AG09309 (cell line): ENCODE measurements at regions not wholly inside any gene's neighbourhood (a gene's known extent, or its start where the extent isn't known, plus 50 kb on each side); places are given as distances from the start of the nearest gene placed in this dataset.

Experiments
- DNase-seq: peaks from one replicate; pipeline ENCODE4 v3.0.0-alpha.2; 2010; ENCODE audit warnings: low read depth
- H3K4me3 ChIP-seq: 2 replicates; pipeline ENCODE4 v1.5.1; 2011; ENCODE audit warnings: mild to moderate bottlenecking, low read depth, low read length, moderate library complexity; ENCODE audit not compliant: control insufficient read depth
- CTCF ChIP-seq: IDR thresholded peaks from 2 replicates; pipeline ENCODE4 v1.5.1; 2011; ENCODE audit warnings: mild to moderate bottlenecking, low read depth, low read length, inconsistent platforms; ENCODE audit not compliant: insufficient read depth, control insufficient read depth; ENCODE audit errors: missing control alignments

- TF ChIP-seq CTCF: no peak
- no peak overlapping the region for H3K4me3 ChIP-seq
- DNase-seq: peak; percentile 99
Observed at GRCh38 chr18:22691946-22692710, 241.0 kb upstream of the RBBP8 start.

- H3K4me3 ChIP-seq: no peak overlapping the region; the same call in 1 of the 2 replicates
Observed at GRCh38 chr18:22694954-22695353, 238.2 kb upstream of the RBBP8 start.

GRCh38 chr18:22695674-22696073 lies 237.5 kb upstream of the RBBP8 start:
- DNase-seq: no peak
- TF ChIP-seq CTCF: no peak
- H3K4me3 ChIP-seq: no peak overlapping the region

More at GRCh38 chr18:22694954-22695353, 238.2 kb upstream of the RBBP8 start:
- no peak for TF ChIP-seq CTCF
- peak; percentile 92 for DNase-seq

GRCh38 chr18:22697561-22697960 lies 235.6 kb upstream of the RBBP8 start:
- H3K4me3 ChIP-seq: no peak overlapping the region
- TF ChIP-seq CTCF: no peak
- no peak for DNase-seq

- H3K4me3 ChIP-seq: no peak overlapping the region
- DNase-seq: no peak
- TF ChIP-seq CTCF: no peak
Observed at GRCh38 chr18:22698711-22699110, 234.4 kb upstream of the RBBP8 start.

GRCh38 chr18:22699629-22700028 lies 233.5 kb upstream of the RBBP8 start:
- DNase-seq: no peak
- no peak overlapping the region for H3K4me3 ChIP-seq
- no peak for TF ChIP-seq CTCF
